ENCODE measurements at regions not wholly inside any gene's neighbourhood (a gene's known extent, or its start where the extent isn't known, plus 50 kb on each side); places are given as distances from the start of the nearest gene placed in this dataset.

DNA sequence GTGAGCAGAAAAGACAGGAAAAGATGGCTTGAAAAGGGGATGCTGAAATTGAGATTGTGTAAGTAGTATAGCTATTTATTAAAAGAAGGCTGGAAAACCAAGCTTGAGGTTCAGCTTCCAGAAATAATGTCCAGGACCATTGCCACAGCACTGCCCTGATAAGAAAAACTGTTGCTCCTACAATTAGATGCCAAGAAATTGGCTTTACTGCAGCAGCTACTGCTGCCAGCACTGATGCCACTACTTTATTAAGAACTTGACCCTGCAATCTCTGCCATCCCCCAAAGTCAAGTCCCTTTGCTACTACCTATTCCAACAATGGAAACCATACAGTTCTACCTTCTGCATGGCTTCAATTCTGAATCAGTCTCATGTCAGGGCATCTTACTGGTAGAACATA is 130.0 kb upstream of the VAMP7 start:
- H3K9me3 ChIP-seq, result no peaks in the 10 kb centered on the region
- TF ChIP-seq ZSCAN20 (CRISPR knock-in tag; IDR thresholded peaks at IDR 0.05) (no peak), FOSB (CRISPR knock-in tag; IDR thresholded peaks at IDR 0.05) (no peak), GATA3 (IDR thresholded peaks at IDR 0.05; ENCODE audit: borderline replicate concordance) (no peak), JUNB (IDR thresholded peaks at IDR 0.05) (no peak), CHD4 (IDR thresholded peaks at IDR 0.05; ENCODE audit: borderline replicate concordance) (no peak), CEBPB (IDR thresholded peaks at IDR 0.05) (no peak), RCOR1 (IDR thresholded peaks at IDR 0.05; ENCODE audit: low read depth, low read length) (no peak)
- H3K4me1 ChIP-seq, result peaks cover 5% of the 10 kb centered on the region; the same call in 1 of the 3 replicates
- FAIRE-seq, result no peak
- no peak for DNase-seq (ENCODE audit: low read depth in 1 of 2, low spot score in 1 of 2)
- no peak for ATAC-seq
- CTCF ChIA-PET, result no interaction called here
- no peak overlapping the region for H3K27ac ChIP-seq
- H3K4me2 ChIP-seq, result no peak overlapping the region
- POLR2A ChIA-PET, result no interaction called here
- H3K4me3 ChIP-seq, result no peak overlapping the region

DNA sequence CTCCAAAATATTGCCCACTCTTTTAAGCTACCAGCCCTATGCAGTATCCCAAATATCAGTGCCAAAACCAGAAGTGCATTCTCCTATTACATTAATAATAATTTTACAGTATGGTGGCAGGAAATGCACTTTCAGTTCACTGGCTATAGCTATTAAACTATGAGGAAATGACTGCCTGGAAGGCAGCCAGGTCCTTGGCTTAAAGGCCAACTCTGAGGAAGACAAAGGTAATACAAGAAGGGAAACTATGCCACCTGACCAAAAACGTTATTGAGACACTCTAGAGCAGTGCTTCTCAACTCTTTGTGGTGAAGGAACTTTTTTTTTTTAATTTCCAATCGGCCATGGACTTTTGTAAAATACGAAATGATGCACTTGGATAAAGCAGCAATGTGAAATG is 133.6 kb upstream of the VAMP7 start:
- no peak overlapping the region for H3K4me2 ChIP-seq
- DNase-seq (ENCODE audit: low read depth in 1 of 2, low spot score in 1 of 2), result no peak
- H3K9me3 ChIP-seq, result no peaks in the 10 kb centered on the region
- no peak overlapping the region for H3K27ac ChIP-seq
- 20% methylated on average over 3 of the region's 3 CpGs for WGBS (ENCODE audit: missing lambda C conversion rate)
- TF ChIP-seq NFE2L2 (conservative IDR thresholded peaks at IDR 0.05; ENCODE audit: low read length) (no peak), NR3C1 (IDR thresholded peaks at IDR 0.05) (no peak), JUN (IDR thresholded peaks at IDR 0.05) (no peak), ZSCAN20 (CRISPR knock-in tag; IDR thresholded peaks at IDR 0.05) (no peak), CHD2 (IDR thresholded peaks at IDR 0.05; ENCODE audit: low read length, partially characterized antibody) (no peak), CBX2 (IDR thresholded peaks at IDR 0.05; ENCODE audit: borderline replicate concordance, low read depth) (no peak), CBX8 (IDR thresholded peaks at IDR 0.05) (no peak), GATA3 (IDR thresholded peaks at IDR 0.05; ENCODE audit: borderline replicate concordance) (no peak), BCL3 (IDR thresholded peaks at IDR 0.05) (no peak), KDM1A (IDR thresholded peaks at IDR 0.05; ENCODE audit: low read depth) (no peak)
- TF ChIP-seq, protein P1, sequence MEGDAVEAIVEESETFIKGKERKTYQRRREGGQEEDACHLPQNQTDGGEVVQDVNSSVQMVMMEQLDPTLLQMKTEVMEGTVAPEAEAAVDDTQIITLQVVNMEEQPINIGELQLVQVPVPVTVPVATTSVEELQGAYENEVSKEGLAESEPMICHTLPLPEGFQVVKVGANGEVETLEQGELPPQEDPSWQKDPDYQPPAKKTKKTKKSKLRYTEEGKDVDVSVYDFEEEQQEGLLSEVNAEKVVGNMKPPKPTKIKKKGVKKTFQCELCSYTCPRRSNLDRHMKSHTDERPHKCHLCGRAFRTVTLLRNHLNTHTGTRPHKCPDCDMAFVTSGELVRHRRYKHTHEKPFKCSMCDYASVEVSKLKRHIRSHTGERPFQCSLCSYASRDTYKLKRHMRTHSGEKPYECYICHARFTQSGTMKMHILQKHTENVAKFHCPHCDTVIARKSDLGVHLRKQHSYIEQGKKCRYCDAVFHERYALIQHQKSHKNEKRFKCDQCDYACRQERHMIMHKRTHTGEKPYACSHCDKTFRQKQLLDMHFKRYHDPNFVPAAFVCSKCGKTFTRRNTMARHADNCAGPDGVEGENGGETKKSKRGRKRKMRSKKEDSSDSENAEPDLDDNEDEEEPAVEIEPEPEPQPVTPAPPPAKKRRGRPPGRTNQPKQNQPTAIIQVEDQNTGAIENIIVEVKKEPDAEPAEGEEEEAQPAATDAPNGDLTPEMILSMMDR (IDR thresholded peaks at IDR 0.05), result no peak
- no peak overlapping the region for H3K4me3 ChIP-seq
- peaks cover 8% of the 10 kb centered on the region; the same call in 1 of the 3 replicates for H3K4me1 ChIP-seq
- ChIA-PET CTCF (no interaction called here), POLR2A (no interaction called here)
- no peak for FAIRE-seq
- ATAC-seq, result no peak

DNA sequence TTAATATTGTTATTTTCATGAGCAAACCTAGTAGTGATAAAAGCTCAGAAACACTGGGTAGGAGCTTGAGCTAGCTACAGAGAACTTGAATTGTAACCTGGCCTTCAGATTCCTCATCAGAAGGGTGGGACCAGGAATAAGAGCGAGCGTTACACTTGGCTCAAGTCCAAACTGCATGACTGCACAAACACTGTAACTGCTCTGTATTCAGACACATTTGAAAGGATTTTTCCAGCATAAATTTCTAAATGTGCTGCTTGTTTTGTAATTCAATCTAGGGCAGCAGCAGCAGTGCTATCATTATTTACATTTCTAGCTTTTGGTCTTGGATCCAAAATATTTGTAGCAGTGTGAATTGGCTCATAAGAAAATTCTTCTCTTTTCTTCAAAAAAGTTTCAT is 133.0 kb upstream of the TMLHE start:
- no peaks in the 10 kb centered on the region for H3K9me3 ChIP-seq
- peak in 1 of 2 experiments; percentile 56; a peak in 1 of 6 replicates for ATAC-seq
- no peak overlapping the region for H3K4me3 ChIP-seq
- FAIRE-seq, result no peak
- TF ChIP-seq RCOR1 (IDR thresholded peaks at IDR 0.05; ENCODE audit: low read depth, low read length) (no peak), GATA3 (IDR thresholded peaks at IDR 0.05; ENCODE audit: borderline replicate concordance) (no peak), POLR2AphosphoS2 (conservative IDR thresholded peaks at IDR 0.05; ENCODE audit: low read length) (no peak), RNF2 (IDR thresholded peaks at IDR 0.05; ENCODE audit: borderline replicate concordance, low read depth) (no peak), ZC3H11A (IDR thresholded peaks at IDR 0.05) (no peak), CBX2 (IDR thresholded peaks at IDR 0.05; ENCODE audit: borderline replicate concordance, low read depth) (no peak), CHD4 (IDR thresholded peaks at IDR 0.05; ENCODE audit: borderline replicate concordance) (no peak), CHD2 (IDR thresholded peaks at IDR 0.05; ENCODE audit: low read length, partially characterized antibody) (no peak)
- TF ChIP-seq, protein P2, sequence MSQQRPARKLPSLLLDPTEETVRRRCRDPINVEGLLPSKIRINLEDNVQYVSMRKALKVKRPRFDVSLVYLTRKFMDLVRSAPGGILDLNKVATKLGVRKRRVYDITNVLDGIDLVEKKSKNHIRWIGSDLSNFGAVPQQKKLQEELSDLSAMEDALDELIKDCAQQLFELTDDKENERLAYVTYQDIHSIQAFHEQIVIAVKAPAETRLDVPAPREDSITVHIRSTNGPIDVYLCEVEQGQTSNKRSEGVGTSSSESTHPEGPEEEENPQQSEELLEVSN (IDR thresholded peaks at IDR 0.05; ENCODE audit: borderline replicate concordance, low read depth), result no peak
- DNase-seq (ENCODE audit: low read depth in 1 of 2, low spot score in 1 of 2), result peak in 1 of 2 experiments; percentile 66
- 4% methylated on average over 2 of the region's 2 CpGs for WGBS (ENCODE audit: missing lambda C conversion rate)
- peaks cover 8% of the 10 kb centered on the region; the same call in 1 of the 3 replicates for H3K4me1 ChIP-seq
- no peak overlapping the region; a peak in 1 of 6 replicates for H3K27ac ChIP-seq
- ChIA-PET POLR2A (no interaction called here), CTCF (no interaction called here)
- peak overlapping the region; percentile 37 for H3K4me2 ChIP-seq

All from A549 (cell line).